H9 (cell line): ENCODE measurements at regions not wholly inside any gene's neighbourhood (a gene's known extent, or its start where the extent isn't known, plus 50 kb on each side); places are given as distances from the start of the nearest gene placed in this dataset.

Source experiments
- DNase-seq: peaks from one replicate; pipeline ENCODE4 v3.0.0-alpha.2; 2017
- H2AFZ ChIP-seq: one replicate; pipeline ENCODE4 v1.6.1; 2013; ENCODE audit warnings: mild to moderate bottlenecking, low read length, control low read depth, moderate library complexity
- H2AK5ac ChIP-seq: 2 replicates; pipeline ENCODE4 v1.6.1; 2013; ENCODE audit warnings: low read length, control low read depth, mixed read lengths; ENCODE audit not compliant: insufficient read length
- H2BK120ac ChIP-seq: one replicate; pipeline ENCODE4 v1.6.1; 2013; ENCODE audit warnings: low read depth, mild to moderate bottlenecking, low read length, control low read depth, inconsistent platforms; ENCODE audit not compliant: poor library complexity, severe bottlenecking
- H2BK12ac ChIP-seq: 2 replicates; pipeline ENCODE4 v1.6.1; 2013; ENCODE audit warnings: low read length, control low read depth, mixed read lengths, low read depth; ENCODE audit not compliant: insufficient read length
- H2BK15ac ChIP-seq: 2 replicates; pipeline ENCODE4 v1.6.1; 2013; ENCODE audit warnings: low read depth, low read length, control low read depth
- H2BK20ac ChIP-seq: one replicate; pipeline ENCODE4 v1.6.1; 2013; ENCODE audit warnings: low read depth, mild to moderate bottlenecking, low read length, control low read depth, inconsistent platforms; ENCODE audit not compliant: poor library complexity, severe bottlenecking
- H2BK5ac ChIP-seq: 2 replicates; pipeline ENCODE4 v1.6.1; 2013; ENCODE audit warnings: low read length, control low read depth, mixed read lengths; ENCODE audit not compliant: insufficient read length
- H3K14ac ChIP-seq: 2 replicates; pipeline ENCODE4 v1.6.1; 2013; ENCODE audit warnings: low read length, control low read depth; ENCODE audit not compliant: insufficient read depth
- H3K18ac ChIP-seq: 2 replicates; pipeline ENCODE4 v1.6.1; 2013; ENCODE audit warnings: low read depth, mild to moderate bottlenecking, mixed read lengths, low read length, control low read depth; ENCODE audit not compliant: insufficient read length
- H3K23ac ChIP-seq: 2 replicates; pipeline ENCODE4 v1.6.1; 2013; ENCODE audit warnings: low read length, control low read depth, mixed read lengths, low read depth; ENCODE audit not compliant: insufficient read length
- H3K23me2 ChIP-seq: 2 replicates; pipeline ENCODE4 v1.6.1; 2013; ENCODE audit warnings: low read depth, mild to moderate bottlenecking, mixed read lengths, low read length, control low read depth; ENCODE audit not compliant: insufficient read length, poor library complexity, severe bottlenecking
- H3K27ac ChIP-seq: 2 replicates; pipeline ENCODE4 v1.5.1; 2013; ENCODE audit warnings: low read length, control low read depth, mixed read lengths, low read depth; ENCODE audit not compliant: insufficient read length
- H3K27me3 ChIP-seq: 2 replicates; pipeline ENCODE4 v1.6.1; 2013; ENCODE audit warnings: low read length, control low read depth, inconsistent platforms; ENCODE audit not compliant: insufficient read depth
- H3K4ac ChIP-seq: 2 replicates; pipeline ENCODE4 v1.6.1; 2013; ENCODE audit warnings: low read depth, mild to moderate bottlenecking, control low read depth, inconsistent platforms, low read length, moderate library complexity
- H3K4me1 ChIP-seq: 2 replicates; pipeline ENCODE4 v1.6.1; 2013; ENCODE audit warnings: low read length, control low read depth, inconsistent platforms; ENCODE audit not compliant: insufficient read depth
- H3K4me2 ChIP-seq: 2 replicates; pipeline ENCODE4 v1.6.1; 2013; ENCODE audit warnings: low read length, control low read depth, mixed read lengths; ENCODE audit not compliant: insufficient read length, insufficient read depth
- H3K56ac ChIP-seq: 2 replicates; pipeline ENCODE4 v1.6.1; 2013; ENCODE audit warnings: low read depth, mild to moderate bottlenecking, mixed read lengths, low read length, control low read depth; ENCODE audit not compliant: insufficient read length
- H3K79me1 ChIP-seq: 2 replicates; pipeline ENCODE4 v1.6.1; 2013; ENCODE audit warnings: low read depth, mild to moderate bottlenecking, moderate library complexity, low read length, control low read depth, inconsistent platforms; ENCODE audit not compliant: insufficient read depth, poor library complexity, severe bottlenecking
- H3K79me2 ChIP-seq: 2 replicates; pipeline ENCODE4 v1.6.1; 2013; ENCODE audit warnings: low read length, control low read depth, inconsistent platforms; ENCODE audit not compliant: insufficient read depth
- H3K9ac ChIP-seq: 2 replicates; pipeline ENCODE4 v1.6.1; 2013; ENCODE audit warnings: low read length, control low read depth, mixed read lengths; ENCODE audit not compliant: insufficient read length; ENCODE audit errors: extremely low read depth
- H3K9me3 ChIP-seq: one replicate; pipeline ENCODE4 v1.6.1; 2013; ENCODE audit warnings: low read depth, low read length, inconsistent platforms; ENCODE audit not compliant: control insufficient read depth
- H3T11ph ChIP-seq: one replicate; pipeline ENCODE4 v1.6.1; 2013; ENCODE audit warnings: mild to moderate bottlenecking, low read length, control low read depth, inconsistent platforms
- H4K20me1 ChIP-seq: one replicate; pipeline ENCODE4 v1.6.1; 2013; ENCODE audit not compliant: control insufficient read depth, insufficient read length, insufficient read depth
- H4K5ac ChIP-seq: 2 replicates; pipeline ENCODE4 v1.6.1; 2013; ENCODE audit warnings: low read depth, mild to moderate bottlenecking, mixed read lengths, low read length, control low read depth; ENCODE audit not compliant: insufficient read length
- H4K8ac ChIP-seq: replicated peaks from 2 replicates; pipeline ENCODE4 v1.6.1; 2013; ENCODE audit warnings: low read length, control low read depth, mixed read lengths, low read depth; ENCODE audit not compliant: insufficient read length
- H4K91ac ChIP-seq: 2 replicates; pipeline ENCODE4 v1.6.1; 2013; ENCODE audit warnings: low read depth, mild to moderate bottlenecking, moderate library complexity, mixed read lengths, low read length, control low read depth; ENCODE audit not compliant: insufficient read length
- H3K27ac Mint-ChIP-seq, 3 experiments: 2 replicates in 2 of 3; 3 replicates in 1 of 3; pipeline ENCODE4 v1.8.0; 2020 to 2021; ENCODE audit warnings: mixed read lengths in 3 of 3, mild to moderate bottlenecking in 1 of 3, moderate library complexity in 1 of 3
- H3K27me3 Mint-ChIP-seq: 2 replicates; pipeline ENCODE4 v1.8.0; 2021; ENCODE audit warnings: low read depth, mild to moderate bottlenecking, moderate library complexity, mixed read lengths
- H3K36me3 Mint-ChIP-seq, 3 experiments: 2 replicates in 2 of 3; 3 replicates in 1 of 3; pipeline ENCODE4 v1.8.0; 2020 to 2021; ENCODE audit warnings: low read depth in 3 of 3, mixed read lengths in 3 of 3; ENCODE audit not compliant: insufficient read depth in 1 of 3
- H3K4me1 Mint-ChIP-seq, 2 experiments: 2 replicates each; pipeline ENCODE4 v1.8.0; 2020; ENCODE audit warnings: mixed read lengths in 2 of 2
- H3K4me3 Mint-ChIP-seq, 2 experiments: 2 replicates in 1 of 2; 3 replicates in 1 of 2; pipeline ENCODE4 v1.8.0; 2020 to 2021; ENCODE audit warnings: mild to moderate bottlenecking in 2 of 2, mixed read lengths in 2 of 2, moderate library complexity in 1 of 2
- H3K9me3 Mint-ChIP-seq, 2 experiments: 2 replicates in 1 of 2; 3 replicates in 1 of 2; pipeline ENCODE4 v1.8.0; 2020; ENCODE audit warnings: mild to moderate bottlenecking in 2 of 2, mixed read lengths in 2 of 2, moderate library complexity in 1 of 2
- CTCF ChIP-seq: fragments of 200-600 bp; sonication (generic); conservative IDR thresholded peaks from 3 replicates; pipeline ENCODE4 v1.8.0; 2021; ENCODE audit warnings: antibody characterized with exemption, mild to moderate bottlenecking
- WGBS: extraction: QIAGEN DNeasy Blood & Tissue Kit; methylation state at CpG from one replicate; pipeline ENCODE4 v1.1.7; 2013; ENCODE audit warnings: missing lambda C conversion rate, low lambda C conversion rate, mixed read lengths; ENCODE audit not compliant: insufficient read length; ENCODE audit errors: extremely low coverage; 5-methylcytosine and 5-hydroxymethylcytosine counted together

- H3K4ac ChIP-seq, result no peak overlapping the region
- H3K79me2 ChIP-seq, result no peaks in the 10 kb centered on the region
- WGBS, result no CpG with 5 or more reads among the region's 1 CpG
- no peak overlapping the region for H3K14ac ChIP-seq
- no peaks in the 10 kb centered on the region for H3K79me1 ChIP-seq
- no peak overlapping the region for H3K9ac ChIP-seq
- H3K27ac ChIP-seq, result no peak overlapping the region
- no peaks in the 10 kb centered on the region for H3K27me3 ChIP-seq
- no peak overlapping the region for H2BK20ac ChIP-seq
- H2AK5ac ChIP-seq, result no peak overlapping the region
- H4K91ac ChIP-seq, result no peak overlapping the region
- Mint-ChIP-seq H3K27ac (no peak overlapping the region), H3K4me1 (peaks cover 13% of the 10 kb centered on the region in 2 experiments), H3K36me3 (no peaks in the 10 kb centered on the region), H3K27me3 (no peaks in the 10 kb centered on the region), H3K9me3 (peaks cover 0 to 4% of the 10 kb centered on the region in 2 experiments; a peak in 2 of 5 replicates), H3K4me3 (no peak overlapping the region)
- no peak overlapping the region for H2BK12ac ChIP-seq
- no peak overlapping the region for H2AFZ ChIP-seq
- H4K8ac ChIP-seq, result no peak overlapping the region
- H4K5ac ChIP-seq, result no peak overlapping the region
- no peak overlapping the region for H2BK5ac ChIP-seq
- H2BK120ac ChIP-seq, result no peak overlapping the region
- H2BK15ac ChIP-seq, result no peak overlapping the region
- no peak for DNase-seq
- no peak overlapping the region for H3T11ph ChIP-seq
- no peak overlapping the region for H3K18ac ChIP-seq
- no peaks in the 10 kb centered on the region for H4K20me1 ChIP-seq
- H3K23ac ChIP-seq, result no peak overlapping the region
- no peaks in the 10 kb centered on the region for H3K23me2 ChIP-seq
- no peak overlapping the region for H3K4me2 ChIP-seq
- no peak for TF ChIP-seq CTCF
- H3K56ac ChIP-seq, result no peak overlapping the region
- no peaks in the 10 kb centered on the region for H3K4me1 ChIP-seq
- no peaks in the 10 kb centered on the region for H3K9me3 ChIP-seq
Observed at GRCh38 chr2:39849064-39849463, 70.0 kb upstream of the THUMPD2 start.
